GM21515 (cell line): ENCODE measurements at regions not wholly inside any gene's neighbourhood (a gene's known extent, or its start where the extent isn't known, plus 50 kb on each side); places are given as distances from the start of the nearest gene placed in this dataset.

Source experiments
- ATAC-seq: cut with Tn5 transposase; IDR thresholded peaks from one replicate; pipeline ENCODE4 v1.9.1; 2021; ENCODE audit not compliant: unreplicated experiment

- ATAC-seq, result no peak
Observed at GRCh38 chr19:31910224-31910623, 435.2 kb upstream of the ZNF507 start.

DNA sequence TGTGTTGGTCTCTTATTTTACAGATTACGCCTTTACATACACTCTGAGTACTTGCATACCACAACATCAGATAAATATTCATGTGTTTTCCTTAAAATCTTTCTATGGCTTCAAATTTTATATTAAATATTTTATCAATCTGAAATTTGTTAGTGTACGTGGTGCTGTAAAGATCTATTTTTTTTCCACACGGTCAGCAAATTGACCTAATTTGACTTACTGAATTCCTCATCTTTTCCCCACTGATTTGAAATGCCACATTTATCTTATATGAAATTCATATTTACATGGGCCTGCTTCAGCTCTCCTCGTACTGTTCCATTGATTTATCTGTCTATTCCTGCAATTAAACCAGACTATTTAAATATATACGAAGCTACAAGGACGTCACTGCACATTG is 433.8 kb upstream of the ZNF507 start:
- ATAC-seq, result no peak

DNA sequence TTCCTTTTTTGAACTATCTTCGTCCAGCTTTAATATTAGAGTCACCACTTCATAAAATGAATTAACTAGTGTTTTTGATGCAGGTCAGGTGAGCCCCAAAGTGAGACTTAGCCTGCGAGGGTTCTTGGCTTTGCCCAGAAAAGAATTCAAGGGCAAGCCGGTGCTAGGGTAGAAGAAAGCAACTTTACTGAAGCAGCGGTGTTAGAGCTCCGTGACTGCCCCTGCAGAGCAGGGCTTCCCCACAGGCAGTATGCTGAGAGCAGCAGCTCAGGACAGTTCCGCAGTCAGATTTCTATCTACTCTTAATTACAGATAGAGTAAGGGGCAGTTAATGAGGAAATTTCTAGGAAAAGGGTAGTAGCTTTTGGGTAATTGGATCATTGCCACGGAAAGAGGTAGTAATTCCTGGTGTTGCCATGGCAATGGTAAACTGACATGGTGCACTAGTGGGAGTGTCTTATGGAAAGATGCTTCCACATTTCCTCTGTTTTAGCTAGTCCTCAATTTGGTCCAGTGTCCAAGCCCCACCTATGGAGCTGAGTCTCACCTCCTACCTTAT is 432.2 kb upstream of the ZNF507 start:
- no peak for ATAC-seq

- ATAC-seq, result no peak
Observed at GRCh38 chr19:31930401-31930800, 415.0 kb upstream of the ZNF507 start.

- ATAC-seq, result no peak
Observed at GRCh38 chr19:31937983-31938382, 407.4 kb upstream of the ZNF507 start.

DNA sequence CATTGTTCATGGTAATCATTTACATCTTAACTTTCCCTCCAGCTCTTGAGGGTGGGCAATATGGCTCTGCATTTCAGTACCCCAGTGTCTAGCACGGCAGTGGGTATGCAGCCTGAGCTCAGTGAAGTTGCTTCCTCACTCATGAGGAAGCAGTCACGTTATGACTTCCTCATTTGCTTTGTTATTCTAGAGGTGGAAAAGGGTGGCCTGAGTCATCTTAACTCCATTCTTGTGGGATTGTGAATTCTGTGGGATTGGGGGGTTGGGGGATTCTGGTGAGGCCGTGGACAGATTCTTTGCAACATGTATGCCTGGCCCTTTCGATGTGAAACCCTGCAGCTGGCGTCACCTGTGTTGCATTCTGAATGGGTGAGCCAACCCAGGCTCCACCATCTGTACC is 406.7 kb upstream of the ZNF507 start:
- ATAC-seq, result no peak

DNA sequence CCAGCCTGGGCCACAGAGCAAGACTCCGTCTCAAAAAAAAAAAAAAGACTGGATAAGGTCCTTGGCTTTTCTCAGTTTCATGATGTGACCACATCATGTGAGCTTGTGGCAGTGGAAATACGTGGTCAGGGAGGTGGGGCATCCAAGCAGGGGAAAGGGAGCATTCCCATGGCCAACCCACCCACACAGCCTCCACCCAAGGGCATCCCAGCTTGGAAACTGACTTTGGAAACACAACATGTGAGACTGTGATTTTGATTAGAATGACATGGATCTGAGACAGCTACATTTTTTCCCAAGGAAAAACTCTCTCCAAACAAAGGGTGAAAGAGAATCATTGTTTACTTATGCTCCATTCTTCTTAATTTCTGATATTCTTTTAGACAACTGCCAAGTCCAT is 405.0 kb upstream of the ZNF507 start:
- ATAC-seq, result no peak

GRCh38 chr19:31943191-31943661 is 402.2 kb upstream of the ZNF507 start:
- ATAC-seq, result no peak

- no peak for ATAC-seq
Observed at GRCh38 chr19:31943778-31944177, 401.6 kb upstream of the ZNF507 start.

GRCh38 chr19:31944326-31944725 is 401.1 kb upstream of the ZNF507 start:
- no peak for ATAC-seq

DNA sequence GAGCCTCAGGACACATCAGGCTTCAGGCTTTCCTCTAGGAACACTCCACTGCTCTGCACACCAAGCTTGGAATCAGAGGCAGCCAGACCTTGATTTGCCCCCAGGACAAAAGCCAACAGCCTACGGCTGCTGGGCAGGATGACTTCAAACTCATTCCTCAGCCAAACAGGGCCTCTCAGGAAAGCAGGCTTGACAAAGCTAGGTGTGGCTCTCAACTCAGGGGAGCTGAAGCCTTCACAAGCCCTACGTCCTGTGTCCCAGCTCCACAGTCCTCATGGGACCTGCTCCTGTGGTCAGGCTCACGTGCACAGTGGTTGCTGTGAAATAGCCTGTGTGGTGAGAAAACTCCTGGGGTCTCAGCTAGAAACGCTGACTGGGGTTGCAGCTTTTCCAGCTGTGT is 398.9 kb upstream of the ZNF507 start:
- ATAC-seq, result no peak

GRCh38 chr19:31947436-31948115 is 397.8 kb upstream of the ZNF507 start:
- no peak for ATAC-seq

DNA sequence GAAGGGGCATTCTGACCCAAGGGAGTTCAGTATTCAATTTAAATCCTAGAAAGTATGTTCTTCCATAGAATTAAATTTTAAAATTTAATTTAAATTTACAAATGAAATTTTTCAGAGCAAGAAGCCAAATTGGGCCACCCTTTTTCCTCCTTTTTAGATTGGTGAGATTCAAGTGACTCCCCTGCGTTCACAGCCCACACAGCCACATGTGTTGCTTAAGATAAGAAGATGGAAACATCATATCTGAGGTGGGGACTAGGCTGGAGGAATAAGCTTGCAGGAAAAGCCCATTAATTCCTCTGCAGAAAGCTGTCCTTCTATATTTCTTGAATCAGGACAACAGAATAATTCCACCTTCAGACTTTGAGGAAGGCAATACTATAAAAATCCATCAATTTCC is 392.7 kb upstream of the ZNF507 start:
- ATAC-seq, result no peak

DNA sequence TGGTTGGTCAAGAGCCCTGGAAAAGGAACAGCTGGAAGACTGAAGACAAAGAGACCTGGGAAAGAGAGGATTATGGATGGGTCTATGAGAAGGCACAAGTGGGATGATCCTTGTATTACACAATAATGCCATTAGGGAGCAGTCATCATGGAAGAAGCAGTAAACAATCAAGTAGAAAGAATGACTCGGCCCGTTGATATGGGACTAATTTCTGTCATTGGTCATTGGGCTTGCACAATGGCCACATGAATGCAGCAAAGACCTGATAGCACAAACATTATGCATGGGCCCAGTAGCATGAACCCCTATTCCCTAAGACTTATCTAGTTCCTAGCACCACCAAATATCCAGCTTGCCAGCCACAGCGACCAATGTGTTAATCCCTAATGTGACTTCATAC is 390.3 kb upstream of the ZNF507 start:
- no peak for ATAC-seq

DNA sequence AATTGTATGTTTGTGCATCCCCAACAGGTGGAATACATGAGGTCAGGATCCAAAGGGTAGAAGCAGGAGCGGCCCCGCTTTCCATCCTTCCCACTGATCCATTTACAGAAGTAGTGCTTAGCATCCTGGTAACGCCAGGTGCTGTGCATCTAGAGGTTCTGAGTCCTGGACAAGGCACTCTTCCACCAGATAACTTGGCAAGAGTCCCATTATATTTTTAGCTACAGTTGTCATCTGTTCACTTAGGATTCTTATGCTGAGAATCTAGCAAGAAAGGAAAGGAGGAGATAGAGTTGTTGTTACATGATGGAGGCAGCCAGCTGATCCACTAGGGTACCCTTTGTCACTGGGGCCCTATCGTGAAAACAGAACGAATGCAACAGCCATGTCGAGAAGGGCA is 389.5 kb upstream of the ZNF507 start:
- ATAC-seq, result no peak

GRCh38 chr19:31956771-31957392 is 388.5 kb upstream of the ZNF507 start:
- ATAC-seq, result no peak

DNA sequence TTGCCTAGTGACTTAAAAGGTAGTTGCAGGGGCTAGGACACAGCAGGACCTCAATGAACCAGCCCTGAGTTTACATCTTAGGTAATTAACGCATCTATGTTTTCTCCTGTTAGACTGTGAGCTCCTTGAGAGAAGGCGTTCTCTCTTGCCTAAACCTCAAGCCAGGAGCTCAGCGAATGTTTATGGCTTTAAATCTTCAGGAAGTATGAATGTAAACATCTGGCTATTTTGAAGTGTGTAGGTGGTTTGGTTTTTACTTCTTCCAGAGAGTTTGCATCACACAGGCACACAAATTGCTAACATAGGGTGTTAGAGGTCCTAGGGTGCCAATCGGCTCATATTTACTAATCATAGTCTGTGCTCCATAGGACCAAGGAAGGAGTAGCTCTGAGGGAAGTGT is 387.7 kb upstream of the ZNF507 start:
- ATAC-seq, result no peak

DNA sequence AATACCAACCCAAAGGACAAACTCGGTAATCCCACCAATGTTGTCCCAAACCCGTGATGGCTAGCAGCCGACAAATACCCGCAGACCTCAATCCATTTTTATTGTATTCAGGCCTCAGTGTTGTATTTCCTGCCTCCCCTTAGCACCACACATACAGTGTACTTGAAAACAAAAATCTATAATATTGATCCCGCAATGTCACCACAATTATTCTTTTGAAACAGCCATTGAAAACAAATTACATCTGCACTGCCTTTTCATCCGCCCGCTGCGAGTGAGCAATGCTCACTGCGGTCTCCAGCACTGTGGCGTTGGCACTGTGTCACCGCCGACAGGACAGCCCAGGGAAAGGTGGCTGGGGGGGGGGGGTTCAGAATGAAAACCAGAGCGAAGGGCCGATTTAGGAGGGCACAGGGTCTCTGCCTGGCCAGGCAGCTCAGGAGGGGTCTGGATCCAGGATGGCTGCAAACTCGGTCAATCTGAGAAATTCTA is 385.8 kb upstream of the ZNF507 start:
- no peak for ATAC-seq

GRCh38 chr19:31960474-31960873 is 384.9 kb upstream of the ZNF507 start:
- no peak for ATAC-seq

- ATAC-seq, result no peak
Observed at GRCh38 chr19:31961191-31961590, 384.2 kb upstream of the ZNF507 start.

DNA sequence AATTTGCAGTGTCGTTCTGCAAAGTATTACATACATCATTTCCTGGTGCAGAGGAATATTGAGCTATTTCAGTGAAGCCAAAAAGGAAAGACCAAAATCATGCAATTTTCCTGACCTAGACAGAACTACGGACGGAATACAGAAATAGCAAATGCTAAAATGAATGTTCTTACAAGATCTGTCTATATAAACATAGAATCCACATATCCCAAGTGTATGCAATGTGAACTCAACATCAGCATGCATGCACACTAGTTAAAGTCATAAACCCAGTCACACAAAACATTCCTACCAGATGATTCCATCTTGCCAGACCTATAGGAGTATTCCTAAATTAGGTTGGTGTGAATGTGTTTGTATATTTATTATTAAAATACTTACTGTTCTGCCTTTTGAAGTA is 383.7 kb upstream of the ZNF507 start:
- ATAC-seq, result no peak

GRCh38 chr19:31962561-31962996 is 382.8 kb upstream of the ZNF507 start:
- no peak for ATAC-seq
